ENCODE measurements at regions not wholly inside any gene's neighbourhood (a gene's known extent, or its start where the extent isn't known, plus 50 kb on each side); places are given as distances from the start of the nearest gene placed in this dataset.
A peak's percentile ranks its signal among the peaks of the same experiment; 100 is the strongest.

DNA sequence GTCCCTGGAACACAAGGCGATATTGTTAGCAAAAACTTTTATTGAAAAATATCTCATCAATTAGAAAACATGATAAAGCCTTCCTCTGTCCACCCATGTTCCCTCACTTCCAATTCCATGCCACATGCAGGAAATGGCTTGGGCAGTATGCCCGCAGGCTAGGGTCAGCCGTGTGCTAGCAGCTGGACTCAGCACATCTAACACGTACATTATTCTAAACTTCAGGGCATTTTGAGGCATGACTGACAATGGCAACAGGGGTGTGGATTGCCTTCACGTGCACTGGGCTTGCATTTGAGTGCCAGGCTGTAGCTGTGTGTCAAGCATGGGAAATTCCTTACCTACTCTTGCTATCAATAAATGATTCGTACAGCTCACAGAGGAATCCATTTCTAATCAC is 642.1 kb downstream of the INHBA start:
- ATAC-seq, result no peak
- Histone ChIP-seq H3K27me3 (ENCODE audit: low read depth) (no peaks in the 10 kb centered on the region), H3K36me3 (no peaks in the 10 kb centered on the region), H3K27ac (no peak overlapping the region), H3K4me1 (no peaks in the 10 kb centered on the region), H3K4me3 (no peak overlapping the region), H3K9me3 (no peaks in the 10 kb centered on the region)
- DNase-seq, result no peak
- TF ChIP-seq, protein P1, sequence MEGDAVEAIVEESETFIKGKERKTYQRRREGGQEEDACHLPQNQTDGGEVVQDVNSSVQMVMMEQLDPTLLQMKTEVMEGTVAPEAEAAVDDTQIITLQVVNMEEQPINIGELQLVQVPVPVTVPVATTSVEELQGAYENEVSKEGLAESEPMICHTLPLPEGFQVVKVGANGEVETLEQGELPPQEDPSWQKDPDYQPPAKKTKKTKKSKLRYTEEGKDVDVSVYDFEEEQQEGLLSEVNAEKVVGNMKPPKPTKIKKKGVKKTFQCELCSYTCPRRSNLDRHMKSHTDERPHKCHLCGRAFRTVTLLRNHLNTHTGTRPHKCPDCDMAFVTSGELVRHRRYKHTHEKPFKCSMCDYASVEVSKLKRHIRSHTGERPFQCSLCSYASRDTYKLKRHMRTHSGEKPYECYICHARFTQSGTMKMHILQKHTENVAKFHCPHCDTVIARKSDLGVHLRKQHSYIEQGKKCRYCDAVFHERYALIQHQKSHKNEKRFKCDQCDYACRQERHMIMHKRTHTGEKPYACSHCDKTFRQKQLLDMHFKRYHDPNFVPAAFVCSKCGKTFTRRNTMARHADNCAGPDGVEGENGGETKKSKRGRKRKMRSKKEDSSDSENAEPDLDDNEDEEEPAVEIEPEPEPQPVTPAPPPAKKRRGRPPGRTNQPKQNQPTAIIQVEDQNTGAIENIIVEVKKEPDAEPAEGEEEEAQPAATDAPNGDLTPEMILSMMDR (IDR thresholded peaks at IDR 0.05), result no peak
- intact Hi-C loops (cut with DNase I), result no loop called here

DNA sequence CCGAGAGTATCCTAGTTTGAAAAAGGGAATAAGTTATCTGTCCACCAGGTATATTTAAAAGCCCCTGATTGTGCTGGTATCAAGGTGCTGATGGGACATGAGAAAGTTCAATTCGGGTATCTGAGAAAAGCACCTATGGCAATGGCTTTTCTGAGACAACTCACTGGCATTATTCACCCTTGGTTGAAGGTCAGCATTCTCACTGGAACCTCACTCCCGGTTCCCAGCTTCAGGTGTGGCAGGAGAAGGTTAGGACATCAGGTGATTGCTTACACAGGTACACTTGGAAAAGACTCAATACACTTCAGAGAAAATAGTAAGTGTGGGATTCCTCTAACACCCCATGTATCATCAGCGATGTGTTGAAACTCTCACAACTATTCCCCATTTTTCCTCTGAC is 643.1 kb downstream of the INHBA start:
- H3K36me3 ChIP-seq, result no peaks in the 10 kb centered on the region
- no peak overlapping the region for H3K4me3 ChIP-seq
- TF ChIP-seq, protein P1 (IDR thresholded peaks at IDR 0.05), result no peak
- no peaks in the 10 kb centered on the region for H3K27me3 ChIP-seq (ENCODE audit: low read depth)
- DNase-seq, result no peak
- ATAC-seq, result no peak
- intact Hi-C loops (cut with DNase I), result no loop called here
- H3K9me3 ChIP-seq, result no peaks in the 10 kb centered on the region
- H3K27ac ChIP-seq, result no peak overlapping the region
- H3K4me1 ChIP-seq, result no peaks in the 10 kb centered on the region

DNA sequence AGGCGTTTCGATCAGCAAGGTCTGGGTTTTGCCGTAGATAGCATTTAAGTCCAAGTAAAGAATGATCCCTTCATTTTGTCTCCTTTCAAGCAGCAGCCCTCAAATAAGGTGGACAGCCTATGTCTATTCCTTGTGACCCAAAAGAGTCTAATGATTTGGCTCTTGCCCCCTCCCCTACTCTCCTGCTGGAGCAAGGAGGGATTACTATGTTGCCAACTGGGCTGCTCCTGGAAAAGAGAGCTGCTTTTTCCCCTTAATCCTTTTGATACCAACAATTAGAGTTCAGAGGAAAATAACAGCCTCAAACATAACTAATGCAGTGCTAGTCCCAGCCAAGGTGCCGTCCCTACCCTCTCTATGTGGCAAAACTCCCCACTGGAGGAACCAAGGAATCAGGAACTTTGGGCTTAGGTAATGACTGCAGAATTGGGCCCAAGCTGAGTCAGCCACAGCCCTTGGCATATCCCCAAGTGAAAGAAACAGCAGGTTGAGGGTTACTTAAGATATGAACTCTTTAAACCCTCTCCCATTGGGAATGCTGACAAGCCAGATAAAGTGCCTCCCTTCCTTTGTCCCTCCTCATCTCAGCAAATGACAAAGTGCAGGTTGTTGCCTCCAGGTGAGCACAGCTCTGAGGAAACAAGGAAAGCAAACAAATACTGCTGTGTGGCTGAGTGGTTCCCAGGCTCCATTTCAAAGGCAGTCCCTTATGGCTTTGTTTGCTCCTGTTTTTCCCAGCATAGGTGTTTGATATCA is 643.7 kb downstream of the INHBA start:
- DNase-seq (no peak), ATAC-seq (peak; percentile 47 to 64)
- no peak overlapping the region for H3K27ac ChIP-seq
- no peak overlapping the region for H3K4me3 ChIP-seq
- TF ChIP-seq, protein P1 (IDR thresholded peaks at IDR 0.05), result no peak
- H3K27me3 ChIP-seq (ENCODE audit: low read depth), result no peaks in the 10 kb centered on the region
- H3K36me3 ChIP-seq, result no peaks in the 10 kb centered on the region
- intact Hi-C loops (cut with DNase I), result no loop called here
- no peaks in the 10 kb centered on the region for H3K4me1 ChIP-seq
- no peaks in the 10 kb centered on the region for H3K9me3 ChIP-seq

DNA sequence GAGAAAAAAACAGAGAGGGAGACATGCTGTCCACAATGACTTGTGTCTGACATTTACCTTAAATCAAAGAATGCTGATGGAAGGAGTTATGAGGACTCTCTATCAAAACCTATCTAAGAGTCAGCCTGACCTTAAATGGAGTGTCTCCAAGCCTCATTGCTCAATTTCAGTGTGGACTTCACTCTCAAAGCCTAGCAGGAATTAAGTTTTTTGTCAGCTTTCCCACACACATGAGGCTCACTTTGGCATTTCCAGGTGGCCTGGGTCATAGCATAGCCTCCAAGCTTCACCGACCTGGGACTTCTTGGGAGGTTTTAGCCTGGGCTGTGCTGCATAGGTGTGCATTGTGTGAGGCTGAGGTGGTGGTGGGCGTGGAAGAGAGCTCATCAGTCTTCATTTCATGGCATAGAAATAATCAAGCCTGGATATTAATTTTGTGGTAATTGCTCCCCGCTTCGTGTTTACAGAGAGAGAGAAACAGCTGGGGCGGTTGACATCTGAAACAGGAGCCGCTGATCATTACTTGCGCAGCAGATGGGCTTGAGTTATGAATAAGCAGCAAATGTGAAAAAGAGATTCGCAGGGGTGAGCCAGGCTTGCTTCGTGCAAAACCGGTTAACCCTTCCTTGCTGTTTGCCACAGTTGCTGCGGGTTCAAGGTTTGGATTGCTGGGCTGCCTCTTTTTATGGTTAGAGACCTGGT is 647.8 kb downstream of the INHBA start:
- Histone ChIP-seq H3K4me3 (no peak overlapping the region), H3K27me3 (ENCODE audit: low read depth) (no peaks in the 10 kb centered on the region), H3K27ac (no peak overlapping the region), H3K4me1 (no peaks in the 10 kb centered on the region), H3K9me3 (no peaks in the 10 kb centered on the region), H3K36me3 (no peaks in the 10 kb centered on the region)
- no peak for ATAC-seq
- TF ChIP-seq, protein P1 (IDR thresholded peaks at IDR 0.05), result no peak
- intact Hi-C loops (cut with DNase I), result no loop called here
- DNase-seq, result no peak

DNA sequence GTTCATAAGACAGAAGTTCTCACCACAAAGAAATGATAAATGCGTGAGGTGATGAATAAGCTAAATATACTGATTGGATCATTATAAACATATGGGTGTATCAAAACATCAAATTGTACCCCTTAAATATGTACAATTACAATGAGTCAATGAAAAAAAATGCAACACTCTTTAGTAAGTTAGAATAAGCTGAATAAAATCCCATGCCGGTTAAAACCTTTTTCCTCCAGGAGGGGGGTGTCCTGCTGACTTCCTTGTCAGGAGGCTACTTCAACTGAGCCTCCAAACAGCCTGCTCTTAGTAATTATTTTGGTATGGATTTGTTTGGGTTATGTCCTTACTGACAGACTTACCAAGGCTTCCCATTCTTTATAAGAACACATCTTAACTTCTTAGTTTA is 649.1 kb downstream of the INHBA start:
- H3K36me3 ChIP-seq, result no peaks in the 10 kb centered on the region
- TF ChIP-seq, protein P1 (IDR thresholded peaks at IDR 0.05), result no peak
- no peaks in the 10 kb centered on the region for H3K27me3 ChIP-seq (ENCODE audit: low read depth)
- no peaks in the 10 kb centered on the region for H3K9me3 ChIP-seq
- DNase-seq (no peak), ATAC-seq (no peak)
- intact Hi-C loops (cut with DNase I), result no loop called here
- H3K4me3 ChIP-seq, result no peak overlapping the region
- no peak overlapping the region for H3K27ac ChIP-seq
- H3K4me1 ChIP-seq, result no peaks in the 10 kb centered on the region
